ENCODE measurements at regions not wholly inside any gene's neighbourhood (a gene's known extent, or its start where the extent isn't known, plus 50 kb on each side); places are given as distances from the start of the nearest gene placed in this dataset.

- intact Hi-C loops (cut with DNase I), result no loop called here
- DNase-seq (ENCODE audit: low spot score), result peak; percentile 14
Observed at GRCh38 chr2:236317938-236318396, 53.8 kb upstream of the ASB18 start.

GRCh38 chr2:236318401-236318800 is 54.2 kb upstream of the ASB18 start:
- no peak overlapping the region for H3K27ac ChIP-seq
- no peaks in the 10 kb centered on the region for H3K27me3 ChIP-seq (replicated peaks; ENCODE audit: insufficient read depth)
- no peaks in the 10 kb centered on the region for H3K4me1 ChIP-seq (replicated peaks)
- no peak for DNase-seq (ENCODE audit: low spot score)
- no peaks in the 10 kb centered on the region for H3K9me3 ChIP-seq
- no peak overlapping the region for H3K4me3 ChIP-seq
- intact Hi-C loops (cut with DNase I), result no loop called here
- H3K36me3 ChIP-seq, result no peaks in the 10 kb centered on the region
- TF ChIP-seq POLR2A (IDR thresholded peaks at IDR 0.05), result no peak
- TF ChIP-seq POLR2AphosphoS5 (IDR thresholded peaks at IDR 0.05), result no peak
- TF ChIP-seq CTCF (IDR thresholded peaks at IDR 0.05), result no peak
- WGBS, result 90% methylated on average over 5 of the region's 5 CpGs

More at GRCh38 chr2:236317938-236318396, 53.8 kb upstream of the ASB18 start:
- Histone ChIP-seq H3K27me3 (replicated peaks; ENCODE audit: insufficient read depth) (no peaks in the 10 kb centered on the region), H3K4me1 (replicated peaks) (no peaks in the 10 kb centered on the region), H3K36me3 (no peaks in the 10 kb centered on the region), H3K27ac (no peak overlapping the region), H3K4me3 (no peak overlapping the region), H3K9me3 (no peaks in the 10 kb centered on the region)
- WGBS, result 28% methylated on average over 15 of the region's 15 CpGs
- TF ChIP-seq POLR2AphosphoS5 (IDR thresholded peaks at IDR 0.05), result no peak
- no peak for TF ChIP-seq CTCF (IDR thresholded peaks at IDR 0.05)

GRCh38 chr2:236319036-236319435 is 54.8 kb upstream of the ASB18 start:
- no peaks in the 10 kb centered on the region for H3K4me1 ChIP-seq (replicated peaks)
- no peaks in the 10 kb centered on the region for H3K9me3 ChIP-seq
- TF ChIP-seq CTCF (IDR thresholded peaks at IDR 0.05) (no peak), POLR2A (IDR thresholded peaks at IDR 0.05) (no peak), POLR2AphosphoS5 (IDR thresholded peaks at IDR 0.05) (no peak)
- no peak for DNase-seq (ENCODE audit: low spot score)
- no peak overlapping the region for H3K4me3 ChIP-seq
- no peaks in the 10 kb centered on the region for H3K36me3 ChIP-seq
- H3K27ac ChIP-seq, result no peak overlapping the region
- intact Hi-C loops (cut with DNase I), result no loop called here
- 87% methylated on average over 9 of the region's 9 CpGs for WGBS
- no peaks in the 10 kb centered on the region for H3K27me3 ChIP-seq (replicated peaks; ENCODE audit: insufficient read depth)

GRCh38 chr2:236321415-236321814 is 57.2 kb upstream of the ASB18 start:
- no peak for DNase-seq (ENCODE audit: low spot score)
- intact Hi-C loops (cut with DNase I), result no loop called here
- H3K36me3 ChIP-seq, result no peaks in the 10 kb centered on the region
- no peak overlapping the region for H3K4me3 ChIP-seq
- H3K27ac ChIP-seq, result no peak overlapping the region
- H3K27me3 ChIP-seq (replicated peaks; ENCODE audit: insufficient read depth), result no peaks in the 10 kb centered on the region
- WGBS, result 96% methylated on average over 5 of the region's 5 CpGs
- no peaks in the 10 kb centered on the region for H3K4me1 ChIP-seq (replicated peaks)
- TF ChIP-seq POLR2A (IDR thresholded peaks at IDR 0.05) (no peak), CTCF (IDR thresholded peaks at IDR 0.05) (no peak), POLR2AphosphoS5 (IDR thresholded peaks at IDR 0.05) (no peak)
- no peaks in the 10 kb centered on the region for H3K9me3 ChIP-seq

- 93% methylated on average over 14 of the region's 14 CpGs for WGBS
- no peaks in the 10 kb centered on the region for H3K27me3 ChIP-seq (replicated peaks; ENCODE audit: insufficient read depth)
- no peak overlapping the region for H3K4me3 ChIP-seq
- TF ChIP-seq CTCF (IDR thresholded peaks at IDR 0.05) (no peak), POLR2AphosphoS5 (IDR thresholded peaks at IDR 0.05) (no peak), POLR2A (IDR thresholded peaks at IDR 0.05) (no peak)
- no peaks in the 10 kb centered on the region for H3K36me3 ChIP-seq
- intact Hi-C loops (cut with DNase I), result no loop called here
- no peaks in the 10 kb centered on the region for H3K4me1 ChIP-seq (replicated peaks)
- H3K9me3 ChIP-seq, result no peaks in the 10 kb centered on the region
- H3K27ac ChIP-seq, result no peak overlapping the region
- no peak for DNase-seq (ENCODE audit: low spot score)
Observed at GRCh38 chr2:236333417-236334121, 69.4 kb upstream of the ASB18 start.
